Osteoblast (primary cell): ENCODE measurements at regions not wholly inside any gene's neighbourhood (a gene's known extent, or its start where the extent isn't known, plus 50 kb on each side); places are given as distances from the start of the nearest gene placed in this dataset.
"Not testable (repeated sequence)": the region's sequence is repeated elsewhere in the genome, so short reads cannot be mapped to it uniquely, and the experiment has no call there.

Source experiments
- DNase-seq: peaks from one replicate; pipeline ENCODE4 v3.0.0; 2011; ENCODE audit warnings: low spot score, mixed read lengths; ENCODE audit not compliant: insufficient read length; ENCODE audit errors: missing footprints
- H2AFZ ChIP-seq: 2 replicates; pipeline ENCODE4 v1.6.0; 2011; ENCODE audit warnings: mild to moderate bottlenecking, low read length
- H3K27ac ChIP-seq: 2 replicates; pipeline ENCODE4 v1.5.1; 2011; ENCODE audit warnings: mild to moderate bottlenecking, low read depth, low read length, moderate library complexity
- H3K27me3 ChIP-seq: 2 replicates; pipeline ENCODE4 v1.6.0; 2012; ENCODE audit warnings: mild to moderate bottlenecking, control low read depth, inconsistent platforms, low read length, moderate library complexity; ENCODE audit not compliant: insufficient read depth
- H3K36me3 ChIP-seq: 2 replicates; pipeline ENCODE4 v1.5.1; 2011; ENCODE audit warnings: mild to moderate bottlenecking, low read length, control low read depth, moderate library complexity; ENCODE audit not compliant: insufficient read depth
- H3K4me1 ChIP-seq: 2 replicates; pipeline ENCODE4 v1.5.1; 2011; ENCODE audit warnings: mild to moderate bottlenecking, low read length, control low read depth, moderate library complexity; ENCODE audit not compliant: insufficient read depth
- H3K4me2 ChIP-seq: 2 replicates; pipeline ENCODE4 v1.6.0; 2011; ENCODE audit warnings: mild to moderate bottlenecking, low read length; ENCODE audit not compliant: insufficient read depth
- H3K4me3 ChIP-seq: fragments of 200-600 bp; sonication (generic); 3 replicates; pipeline ENCODE4 v1.5.1; 2012; ENCODE audit warnings: mild to moderate bottlenecking, low read length, inconsistent platforms; ENCODE audit not compliant: insufficient read depth
- H3K79me2 ChIP-seq: 2 replicates; pipeline ENCODE4 v1.6.0; 2012; ENCODE audit warnings: mild to moderate bottlenecking, low read length, control low read depth, inconsistent platforms; ENCODE audit not compliant: insufficient read depth
- H3K9me3 ChIP-seq: 2 replicates; pipeline ENCODE4 v1.5.1; 2011; ENCODE audit warnings: low read depth, low read length, control low read depth
- H4K20me1 ChIP-seq: 2 replicates; pipeline ENCODE4 v1.6.0; 2012; ENCODE audit warnings: mild to moderate bottlenecking, low read length, control low read depth; ENCODE audit not compliant: insufficient read depth

DNA sequence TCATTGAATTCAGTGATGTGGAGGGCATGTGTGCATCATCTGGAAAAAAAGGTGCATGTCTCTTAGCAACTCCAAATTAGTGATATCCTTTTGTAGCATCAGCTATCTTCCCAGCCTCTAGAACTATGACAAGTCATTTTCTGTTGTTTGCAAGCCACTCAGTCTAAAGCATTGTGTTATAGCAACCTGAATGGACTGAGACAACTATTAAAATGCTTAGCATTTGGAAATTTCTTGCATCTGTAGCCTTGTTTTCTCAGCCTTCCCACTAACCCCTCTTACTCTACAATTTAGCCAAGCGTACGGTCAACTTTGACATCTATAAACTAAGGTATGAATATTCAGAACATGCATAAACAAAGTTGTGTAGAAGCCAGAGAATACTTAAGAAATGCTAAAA, 777.1 kb upstream of the CDH18 start:
- DNase-seq, H3K9me3 ChIP-seq, H2AFZ ChIP-seq, H3K4me2 ChIP-seq, H4K20me1 ChIP-seq, H3K27me3 ChIP-seq, H3K4me1 ChIP-seq, H3K27ac ChIP-seq, H3K79me2 ChIP-seq, H3K4me3 ChIP-seq, H3K36me3 ChIP-seq: not testable (repeated sequence)

DNA sequence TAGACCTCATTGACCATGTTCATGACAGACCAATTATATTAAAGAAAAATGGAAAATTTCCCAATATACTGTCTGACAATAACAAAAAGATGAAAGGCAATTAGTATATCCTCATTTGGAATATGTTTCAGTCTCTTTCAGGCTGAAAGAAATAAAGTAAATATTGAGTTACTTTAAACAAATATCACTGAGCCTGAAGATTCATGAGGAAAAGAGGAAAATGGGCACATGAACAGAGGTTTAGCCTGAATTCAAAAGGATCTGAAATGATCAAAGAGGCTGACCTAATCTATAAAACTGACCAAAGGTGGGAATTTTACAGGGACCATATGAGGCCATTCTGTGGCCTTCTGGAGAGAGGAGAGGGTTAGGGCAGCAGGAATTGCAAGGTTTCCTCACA, 771.5 kb upstream of the CDH18 start:
- DNase-seq, H3K4me2 ChIP-seq, H3K4me1 ChIP-seq, H2AFZ ChIP-seq, H3K79me2 ChIP-seq, H3K27me3 ChIP-seq, H3K36me3 ChIP-seq, H4K20me1 ChIP-seq, H3K27ac ChIP-seq, H3K4me3 ChIP-seq, H3K9me3 ChIP-seq: not testable (repeated sequence)

DNA sequence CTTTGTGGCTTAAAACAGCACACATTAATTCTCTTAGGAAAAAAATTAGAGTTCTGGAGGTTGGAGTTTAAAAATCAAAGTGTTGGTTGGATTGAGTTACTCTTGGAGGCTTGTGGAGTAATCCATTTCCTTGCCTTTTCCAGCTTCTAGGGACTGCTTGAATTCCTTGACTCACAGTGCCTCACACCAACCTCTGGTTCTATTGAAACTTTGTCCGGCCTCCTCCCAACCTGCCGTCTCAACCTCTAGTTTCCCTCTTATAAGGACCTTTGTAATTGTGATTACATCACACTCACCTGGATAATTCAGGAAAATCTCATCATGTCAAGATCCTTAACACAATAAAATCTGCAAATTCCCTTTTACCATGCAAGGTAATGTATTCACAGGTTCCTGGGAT, 764.2 kb upstream of the CDH18 start:
- not testable (repeated sequence) for H3K4me1 ChIP-seq, DNase-seq, H4K20me1 ChIP-seq, H3K79me2 ChIP-seq, H3K9me3 ChIP-seq, H2AFZ ChIP-seq, H3K4me2 ChIP-seq, H3K27ac ChIP-seq, H3K36me3 ChIP-seq, H3K27me3 ChIP-seq, H3K4me3 ChIP-seq

DNA sequence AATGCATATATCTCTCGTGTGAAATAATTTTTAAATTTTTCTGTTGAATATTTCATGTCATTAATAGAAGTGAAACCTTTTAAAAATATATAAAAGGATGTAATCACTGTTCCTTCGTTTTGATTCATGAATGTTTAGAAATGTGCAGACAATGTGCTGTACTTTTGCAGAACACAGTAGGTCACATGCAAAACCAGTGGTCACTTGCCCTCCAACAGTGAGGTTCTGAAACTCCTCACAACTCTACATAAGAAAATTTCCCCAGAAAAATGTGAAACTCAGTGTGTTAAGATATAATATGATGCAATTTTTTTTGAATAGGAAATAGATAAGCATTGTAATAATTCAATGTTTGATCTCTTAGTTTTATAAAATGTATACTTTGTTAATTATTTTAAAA, 747.7 kb upstream of the CDH18 start:
- H3K4me2 ChIP-seq, result not testable (repeated sequence)

DNA sequence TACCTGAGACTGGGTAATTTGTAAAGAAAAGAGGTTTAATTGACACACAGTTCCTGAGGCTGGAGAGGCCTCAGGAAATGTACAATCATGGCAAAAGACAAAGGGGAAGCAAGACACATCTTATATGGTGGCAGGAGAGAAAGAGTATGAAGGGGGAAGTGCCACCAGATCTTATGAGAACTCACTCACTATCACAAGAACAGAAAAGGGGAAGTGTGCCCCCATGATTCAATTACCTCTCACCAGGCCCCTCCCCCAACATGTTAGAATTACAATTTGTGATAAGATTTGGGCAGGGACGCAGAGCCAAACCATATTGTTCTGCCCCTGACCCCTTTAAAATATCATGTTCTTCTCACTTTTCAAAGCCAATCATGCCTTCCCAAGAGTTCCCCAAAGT, 744.2 kb upstream of the CDH18 start:
- H3K9me3 ChIP-seq, DNase-seq, H3K36me3 ChIP-seq, H3K27ac ChIP-seq, H3K4me3 ChIP-seq, H3K79me2 ChIP-seq, H3K27me3 ChIP-seq, H3K4me2 ChIP-seq, H3K4me1 ChIP-seq, H2AFZ ChIP-seq, H4K20me1 ChIP-seq: not testable (repeated sequence)

More for the DNA sequence above, 747.7 kb upstream of the CDH18 start:
- not testable (repeated sequence) for H3K4me3 ChIP-seq, H3K27me3 ChIP-seq, H3K27ac ChIP-seq, H3K4me1 ChIP-seq, H3K9me3 ChIP-seq, DNase-seq, H4K20me1 ChIP-seq, H2AFZ ChIP-seq, H3K79me2 ChIP-seq, H3K36me3 ChIP-seq

DNA sequence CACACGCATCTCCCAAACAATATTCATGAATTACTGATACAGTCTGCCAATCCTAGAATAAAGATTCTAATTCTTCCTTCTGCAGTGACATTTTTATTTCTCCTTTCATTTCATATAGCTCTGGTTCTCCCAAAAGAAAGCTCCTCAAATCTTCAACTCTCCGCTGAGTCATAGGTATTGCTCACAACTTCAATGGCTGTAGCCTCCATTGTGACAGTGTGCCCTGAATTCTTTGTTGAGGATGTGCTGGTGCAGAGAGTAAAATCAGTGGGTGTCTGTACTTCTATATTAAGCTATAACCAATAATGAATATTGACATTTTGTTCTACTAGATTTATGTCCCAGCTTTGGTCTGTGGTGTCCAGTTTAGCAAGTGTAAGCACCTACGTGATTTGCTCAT, 733.3 kb upstream of the CDH18 start:
- not testable (repeated sequence) for H3K36me3 ChIP-seq, H4K20me1 ChIP-seq, H3K4me3 ChIP-seq, H3K27ac ChIP-seq, H3K4me2 ChIP-seq, H2AFZ ChIP-seq, H3K79me2 ChIP-seq, H3K4me1 ChIP-seq, H3K27me3 ChIP-seq, H3K9me3 ChIP-seq, DNase-seq

DNA sequence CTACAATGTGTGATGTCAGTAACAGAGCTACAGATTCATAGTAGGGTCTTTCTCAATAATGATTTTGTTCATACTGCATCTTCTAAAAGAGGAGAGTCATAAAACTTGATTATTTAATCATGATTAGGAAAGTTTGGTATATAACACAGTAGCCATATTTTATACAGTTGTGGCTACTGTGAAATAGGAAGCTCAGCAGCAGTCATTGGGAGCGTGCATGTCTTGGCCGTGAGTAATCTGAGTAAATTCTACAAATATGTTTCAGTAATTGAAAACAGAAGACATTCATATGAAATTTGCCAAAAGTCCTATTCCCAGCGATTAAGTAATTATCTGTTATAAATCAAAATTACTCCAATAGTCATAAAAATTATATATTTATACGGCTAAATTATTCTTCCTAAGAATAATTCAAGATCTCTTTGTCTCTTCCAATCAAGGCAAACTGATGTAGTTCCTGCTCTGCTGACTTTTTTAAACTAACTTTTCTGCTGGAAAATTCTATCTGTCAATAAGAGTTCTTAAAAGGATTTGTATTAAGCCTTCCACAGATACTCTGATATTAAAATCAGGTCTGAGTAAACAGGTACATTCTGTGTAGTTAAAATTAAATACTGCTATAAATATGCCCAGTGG, 723.6 kb upstream of the CDH18 start:
- not testable (repeated sequence) for H3K79me2 ChIP-seq, H3K4me1 ChIP-seq, H3K9me3 ChIP-seq, H3K4me2 ChIP-seq, H3K27ac ChIP-seq, H4K20me1 ChIP-seq, H2AFZ ChIP-seq, H3K36me3 ChIP-seq, DNase-seq, H3K27me3 ChIP-seq, H3K4me3 ChIP-seq

DNA sequence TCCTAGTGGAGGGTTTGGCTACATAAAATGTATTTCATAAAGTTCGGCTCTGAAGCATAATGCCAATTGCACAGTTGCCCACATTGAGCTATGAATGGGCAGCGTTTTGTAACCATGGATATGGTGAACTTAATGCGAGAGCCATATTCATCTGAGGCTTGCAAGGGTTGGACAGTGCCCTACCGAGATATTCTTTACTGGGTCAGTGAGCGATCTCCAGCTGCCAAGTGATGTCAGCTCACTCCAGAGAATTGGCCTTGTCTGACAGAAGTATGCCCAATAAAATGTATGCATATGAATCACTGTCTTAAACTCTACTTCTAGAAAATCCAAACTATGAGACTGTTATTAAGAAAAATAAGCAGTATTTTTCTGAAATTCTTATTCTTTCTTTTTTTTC, 719.6 kb upstream of the CDH18 start:
- H4K20me1 ChIP-seq, H3K36me3 ChIP-seq, H3K9me3 ChIP-seq, H3K27ac ChIP-seq, H3K79me2 ChIP-seq, H3K4me1 ChIP-seq, H3K4me2 ChIP-seq, H2AFZ ChIP-seq, H3K27me3 ChIP-seq, DNase-seq, H3K4me3 ChIP-seq: not testable (repeated sequence)
